Right lobe of liver (tissue), 4 donors: ENCODE measurements at regions not wholly inside any gene's neighbourhood (a gene's known extent, or its start where the extent isn't known, plus 50 kb on each side); places are given as distances from the start of the nearest gene placed in this dataset.

Experiments used
- CTCF ChIP-seq, 4 donors: fragments of 200-600 bp in 3 of 4; fragments of 450-650 bp in 1 of 4; IDR thresholded peaks; one replicate each; pipeline versions ENCODE4 v1.5.1 to v1.8.0; 2016 to 2022; ENCODE audit warnings: antibody characterized with exemption in 4 of 4, mild to moderate bottlenecking in 2 of 4
- POLR2A ChIP-seq: fragments of 450-650 bp; IDR thresholded peaks from one replicate; pipeline ENCODE4 v1.6.1; 2017; ENCODE audit warnings: antibody characterized with exemption, mild to moderate bottlenecking
- donor health status: DM: no; HTN: no; CAD: no.
- donor health status: DM: no; HTN: no; CAD: no.
- donor health status: DM: no; HTN: yes; CAD: no.

- TF ChIP-seq CTCF (IDR thresholded peaks at IDR 0.05) (no peak), POLR2A (no peak)
Observed at GRCh38 chr2:234161932-234162331, 111.4 kb downstream of the SPP2 start.
